ENCODE measurements at regions not wholly inside any gene's neighbourhood (a gene's known extent, or its start where the extent isn't known, plus 50 kb on each side); places are given as distances from the start of the nearest gene placed in this dataset.

DNA sequence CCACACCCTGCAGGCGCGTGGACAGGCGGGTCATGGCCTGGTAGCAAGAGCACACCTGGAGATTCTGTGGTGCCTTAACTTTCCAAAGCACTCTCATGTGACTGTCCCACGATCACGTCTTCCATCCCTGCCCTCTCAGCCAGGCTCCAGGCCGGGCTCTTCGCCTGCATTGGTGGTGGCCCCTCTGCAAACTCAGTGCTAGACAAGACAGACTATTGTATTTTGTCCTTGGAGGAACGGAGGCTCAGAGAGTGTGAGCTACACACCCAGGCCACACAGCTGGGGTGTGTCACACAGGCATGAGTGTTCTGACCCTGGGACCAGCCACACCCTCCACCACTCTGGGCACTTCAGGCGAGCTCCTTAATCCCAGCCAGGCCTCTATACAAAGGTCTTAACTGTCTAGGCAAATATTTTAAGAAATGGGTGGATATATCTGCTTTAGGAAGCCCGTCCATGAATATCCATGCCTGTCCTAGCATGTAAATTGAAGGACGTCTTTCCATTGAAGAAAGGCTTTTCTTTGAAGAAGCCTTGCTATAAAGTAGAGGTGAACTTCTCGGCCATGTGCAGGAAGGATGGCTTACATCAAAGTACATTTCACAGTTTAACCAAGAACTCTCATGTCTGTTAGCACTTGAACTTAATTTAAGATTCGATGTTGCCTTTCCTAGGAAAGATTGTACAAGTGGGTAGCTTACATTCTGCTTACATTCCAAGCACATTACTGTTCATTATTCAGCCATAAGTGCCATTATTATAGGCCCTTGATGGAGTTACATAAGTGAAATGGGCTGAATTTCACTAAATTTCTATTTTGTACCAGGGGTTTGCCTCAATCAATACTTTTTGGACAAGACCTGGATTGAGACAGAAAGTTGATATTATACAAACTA is 263.9 kb downstream of the DLL1 start:
- Histone ChIP-seq H3K27me3 (ENCODE audit: control insufficient read depth in 2 of 2, insufficient read depth in 2 of 2, low read length in 2 of 2) (no peaks in the 10 kb centered on the region), H3K9me3 (ENCODE audit: control insufficient read depth in 2 of 3, low read length in 3 of 3) (no peaks in the 10 kb centered on the region), H3K4me3 (ENCODE audit: low read length) (no peak overlapping the region), H3K36me3 (ENCODE audit: control insufficient read depth in 2 of 3, insufficient read depth in 3 of 3, low read length in 3 of 3) (no peaks in the 10 kb centered on the region), H3K4me1 (ENCODE audit: control insufficient read depth in 2 of 2, insufficient read depth in 2 of 2, low read length in 2 of 2) (no peaks in the 10 kb centered on the region), H3K27ac (ENCODE audit: low read depth, low read length) (no peak overlapping the region)
- no peak overlapping the region for H3K4me3 Mint-ChIP-seq
- H3K36me3 Mint-ChIP-seq: no peaks in the 10 kb centered on the region
- ChIA-PET CTCF (no interaction called here), POLR2A (no interaction called here)
- DNase-seq (no peak), ATAC-seq (no peak)
- intact Hi-C loops (cut with micrococcal nuclease): no loop called here
- peaks cover 5 to 9% (median 6%) of the 10 kb centered on the region in 5 donors for H3K27me3 Mint-ChIP-seq
- H3K4me1 Mint-ChIP-seq: peaks cover 0 to 10% (median 0%) of the 10 kb centered on the region in 7 donors
- no peak overlapping the region for H3K27ac Mint-ChIP-seq
- H3K9me3 Mint-ChIP-seq: peaks cover 0 to 5% (median 0%) of the 10 kb centered on the region in 11 donors

DNA sequence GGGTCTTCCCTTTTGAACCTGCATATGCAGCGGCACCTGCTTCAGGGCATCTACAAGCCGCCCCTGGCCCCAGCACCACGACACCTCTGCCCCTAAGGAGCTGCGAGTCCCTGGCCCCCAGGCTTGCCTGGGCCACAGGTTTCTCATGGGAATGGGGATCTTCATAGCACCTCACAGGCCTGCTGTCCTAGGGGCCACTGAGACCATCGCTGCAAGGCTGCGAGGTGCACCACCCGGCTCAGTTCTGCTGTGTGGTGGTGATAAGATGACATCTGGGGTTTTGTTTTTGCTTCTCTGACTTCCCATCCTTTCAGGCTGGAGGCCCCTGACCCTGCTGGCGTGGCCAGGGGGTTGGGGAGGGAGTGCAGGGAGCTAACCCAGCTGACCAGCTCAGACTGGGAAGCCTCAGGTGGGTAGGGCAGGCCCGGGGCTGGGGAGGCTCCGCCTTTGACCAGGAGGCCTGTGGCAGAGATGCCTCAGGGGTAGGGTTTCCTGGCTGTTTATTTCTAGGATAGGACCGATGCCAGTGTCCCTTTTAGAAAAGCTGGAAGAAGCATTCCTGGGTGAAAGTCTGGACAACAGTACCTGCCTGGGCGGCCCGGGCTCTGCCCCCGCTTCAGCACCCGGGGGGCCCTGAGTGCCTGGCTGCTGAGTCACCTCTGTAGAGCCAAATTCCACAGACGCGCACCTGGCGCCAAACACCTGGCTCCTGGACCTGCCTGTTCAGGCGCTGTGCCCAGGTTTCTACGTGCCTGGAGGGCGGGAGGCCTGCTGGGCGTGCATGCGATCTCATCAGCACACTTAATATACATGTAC is 264.7 kb downstream of the DLL1 start:
- Histone ChIP-seq H3K4me1 (ENCODE audit: control insufficient read depth in 2 of 2, insufficient read depth in 2 of 2, low read length in 2 of 2) (no peaks in the 10 kb centered on the region), H3K9me3 (ENCODE audit: control insufficient read depth in 2 of 3, low read length in 3 of 3) (no peaks in the 10 kb centered on the region), H3K27ac (ENCODE audit: low read depth, low read length) (no peak overlapping the region), H3K36me3 (ENCODE audit: control insufficient read depth in 2 of 3, insufficient read depth in 3 of 3, low read length in 3 of 3) (no peaks in the 10 kb centered on the region), H3K4me3 (ENCODE audit: low read length) (no peak overlapping the region), H3K27me3 (ENCODE audit: control insufficient read depth in 2 of 2, insufficient read depth in 2 of 2, low read length in 2 of 2) (no peaks in the 10 kb centered on the region)
- ChIA-PET CTCF (no interaction called here), POLR2A (no interaction called here)
- peaks cover 0 to 5% (median 0%) of the 10 kb centered on the region in 11 donors for H3K9me3 Mint-ChIP-seq
- no peak for DNase-seq
- peaks cover 0 to 10% (median 0%) of the 10 kb centered on the region in 7 donors for H3K4me1 Mint-ChIP-seq
- intact Hi-C loops (cut with micrococcal nuclease): no loop called here
- no peak overlapping the region for H3K4me3 Mint-ChIP-seq
- ATAC-seq: no peak
- H3K36me3 Mint-ChIP-seq: no peaks in the 10 kb centered on the region
- H3K27ac Mint-ChIP-seq: no peak overlapping the region
- H3K27me3 Mint-ChIP-seq: peaks cover 9 to 13% (median 11%) of the 10 kb centered on the region in 5 donors

DNA sequence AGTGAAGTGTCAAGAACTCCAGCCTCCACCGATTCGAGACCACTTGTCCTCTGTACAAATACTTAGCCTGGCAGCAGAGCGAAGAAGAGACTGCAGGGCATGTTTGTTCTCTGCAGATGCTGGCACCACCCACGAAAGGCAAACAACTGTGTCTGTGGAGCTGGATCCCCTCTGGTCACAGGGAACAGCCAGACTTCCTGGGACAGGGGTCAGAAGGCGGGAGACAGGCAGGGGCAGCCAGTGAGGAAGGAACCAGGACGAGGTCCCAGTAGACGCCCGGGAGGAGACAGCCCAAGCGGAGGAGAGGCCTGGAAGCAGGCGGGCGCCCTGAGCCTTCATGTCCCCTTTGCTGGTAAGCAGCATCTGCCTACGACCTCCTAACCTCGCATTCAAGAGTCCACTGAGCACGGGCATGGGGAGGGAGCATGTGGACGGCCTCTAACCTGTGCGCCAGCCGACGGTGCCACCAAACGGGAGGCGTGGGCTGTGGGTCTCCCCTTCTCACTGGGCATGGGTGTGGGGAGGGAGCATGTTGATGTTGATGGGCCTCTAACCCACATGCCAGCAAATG is 265.5 kb downstream of the DLL1 start:
- no peak for DNase-seq
- H3K27me3 Mint-ChIP-seq: peaks cover 9 to 17% (median 11%) of the 10 kb centered on the region in 5 donors
- no peaks in the 10 kb centered on the region for H3K4me1 ChIP-seq (ENCODE audit: control insufficient read depth in 2 of 2, insufficient read depth in 2 of 2, low read length in 2 of 2)
- no peak overlapping the region for H3K4me3 ChIP-seq (ENCODE audit: low read length)
- H3K36me3 ChIP-seq (ENCODE audit: control insufficient read depth in 2 of 3, insufficient read depth in 3 of 3, low read length in 3 of 3): no peaks in the 10 kb centered on the region
- H3K27ac Mint-ChIP-seq: no peak overlapping the region
- no peak overlapping the region for H3K27ac ChIP-seq (ENCODE audit: low read depth, low read length)
- H3K27me3 ChIP-seq (ENCODE audit: control insufficient read depth in 2 of 2, insufficient read depth in 2 of 2, low read length in 2 of 2): no peaks in the 10 kb centered on the region
- ChIA-PET CTCF (no interaction called here), POLR2A (no interaction called here)
- H3K4me3 Mint-ChIP-seq: no peak overlapping the region
- H3K9me3 Mint-ChIP-seq: peaks cover 0 to 5% (median 0%) of the 10 kb centered on the region in 11 donors
- intact Hi-C loops (cut with micrococcal nuclease): no loop called here
- H3K9me3 ChIP-seq (ENCODE audit: control insufficient read depth in 2 of 3, low read length in 3 of 3): no peaks in the 10 kb centered on the region
- no peak for ATAC-seq
- H3K4me1 Mint-ChIP-seq: peaks cover 0 to 10% (median 0%) of the 10 kb centered on the region in 7 donors
- H3K36me3 Mint-ChIP-seq: no peaks in the 10 kb centered on the region

DNA sequence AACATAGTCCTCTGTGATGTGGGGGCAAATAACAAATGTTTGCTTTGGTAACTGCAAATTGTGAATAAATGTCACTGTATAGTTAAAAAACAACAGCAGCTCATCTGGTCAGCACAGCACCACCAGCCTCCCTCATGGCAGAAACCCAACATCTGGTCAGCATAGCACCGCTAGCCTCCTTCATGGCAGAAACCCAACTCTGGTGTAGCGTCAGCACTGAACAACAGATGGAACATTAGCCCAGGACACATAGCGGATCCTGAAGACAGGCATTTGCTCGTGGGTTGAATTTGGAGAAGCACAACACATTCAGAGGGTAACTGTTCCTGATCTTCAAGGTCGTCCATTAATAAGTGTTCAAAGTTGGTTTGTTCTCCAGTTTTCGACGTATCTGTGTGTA is 265.9 kb downstream of the DLL1 start:
- intact Hi-C loops (cut with micrococcal nuclease): no loop called here
- no peak for DNase-seq
- no peak overlapping the region for H3K4me3 ChIP-seq (ENCODE audit: low read length)
- peaks cover 0 to 10% (median 0%) of the 10 kb centered on the region in 7 donors for H3K4me1 Mint-ChIP-seq
- H3K27ac ChIP-seq (ENCODE audit: low read depth, low read length): no peak overlapping the region
- ChIA-PET CTCF (no interaction called here), POLR2A (no interaction called here)
- H3K4me1 ChIP-seq (ENCODE audit: control insufficient read depth in 2 of 2, insufficient read depth in 2 of 2, low read length in 2 of 2): no peaks in the 10 kb centered on the region
- H3K27me3 ChIP-seq (ENCODE audit: control insufficient read depth in 2 of 2, insufficient read depth in 2 of 2, low read length in 2 of 2): no peaks in the 10 kb centered on the region
- H3K36me3 Mint-ChIP-seq: no peaks in the 10 kb centered on the region
- H3K36me3 ChIP-seq (ENCODE audit: control insufficient read depth in 2 of 3, insufficient read depth in 3 of 3, low read length in 3 of 3): no peaks in the 10 kb centered on the region
- no peak overlapping the region for H3K27ac Mint-ChIP-seq
- H3K27me3 Mint-ChIP-seq: peaks cover 9 to 17% (median 11%) of the 10 kb centered on the region in 5 donors
- ATAC-seq: no peak
- H3K4me3 Mint-ChIP-seq: no peak overlapping the region
- H3K9me3 Mint-ChIP-seq: peaks cover 0 to 5% (median 0%) of the 10 kb centered on the region in 11 donors
- H3K9me3 ChIP-seq (ENCODE audit: control insufficient read depth in 2 of 3, low read length in 3 of 3): no peaks in the 10 kb centered on the region

DNA sequence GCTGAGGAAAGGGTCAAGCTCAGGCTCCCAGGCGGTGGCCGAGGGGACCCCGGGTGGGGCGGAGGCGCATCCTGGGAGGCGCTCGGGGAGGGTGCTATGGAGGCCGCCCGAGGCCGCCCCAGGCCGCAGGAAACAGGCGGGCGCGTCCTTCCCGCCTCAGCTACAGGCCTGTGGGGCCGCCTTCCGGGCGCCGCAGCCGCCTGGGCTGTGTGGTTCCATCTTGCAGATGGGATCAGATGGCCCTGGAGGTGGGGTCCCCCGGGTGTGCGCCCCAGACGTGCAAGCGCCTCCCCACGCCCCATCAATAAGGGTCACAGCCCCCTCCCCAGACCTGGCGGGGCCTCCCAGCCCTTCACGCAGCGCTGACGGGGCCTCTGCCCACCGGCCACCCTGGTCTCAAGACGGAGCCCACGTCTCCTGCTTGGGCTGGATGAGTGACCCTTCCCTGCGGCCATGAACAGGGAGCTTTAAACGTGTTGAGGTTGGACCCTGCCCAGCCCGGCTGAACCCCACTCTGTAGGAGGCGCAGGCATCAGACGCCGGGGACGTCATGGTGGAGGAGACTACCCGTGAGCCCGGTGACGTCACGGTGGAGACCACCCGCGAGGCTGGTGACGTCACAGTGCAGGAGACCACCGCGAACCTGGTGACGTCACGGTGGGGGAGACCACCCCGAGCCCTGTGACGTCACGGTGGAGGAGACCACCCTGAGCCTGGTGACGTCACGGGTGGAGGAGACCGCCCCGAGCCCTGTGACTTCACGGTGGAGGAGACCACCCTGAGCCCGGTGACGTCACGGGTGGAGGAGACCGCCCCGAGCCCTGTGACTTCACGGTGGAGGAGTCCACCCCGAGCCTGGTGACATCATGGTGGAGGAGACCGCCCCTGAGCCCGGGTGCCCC is 267.0 kb downstream of the DLL1 start:
- Mint-ChIP-seq H3K27me3 (peaks cover 9 to 21% (median 11%) of the 10 kb centered on the region in 5 donors), H3K4me3 (no peak overlapping the region), H3K36me3 (no peaks in the 10 kb centered on the region), H3K4me1 (peaks cover 0 to 10% (median 0%) of the 10 kb centered on the region in 7 donors), H3K9me3 (peaks cover 0 to 5% (median 0%) of the 10 kb centered on the region in 11 donors), H3K27ac (no peak overlapping the region)
- ChIA-PET POLR2A (no interaction called here), CTCF (no interaction called here)
- intact Hi-C loops (cut with micrococcal nuclease): no loop called here
- H3K4me3 ChIP-seq (ENCODE audit: low read length): no peak overlapping the region
- no peaks in the 10 kb centered on the region for H3K36me3 ChIP-seq (ENCODE audit: control insufficient read depth in 2 of 3, insufficient read depth in 3 of 3, low read length in 3 of 3)
- no peaks in the 10 kb centered on the region for H3K27me3 ChIP-seq (ENCODE audit: control insufficient read depth in 2 of 2, insufficient read depth in 2 of 2, low read length in 2 of 2)
- DNase-seq (peak in 1 of 9 donors; percentile 22), ATAC-seq (no peak)
- H3K9me3 ChIP-seq (ENCODE audit: control insufficient read depth in 2 of 3, low read length in 3 of 3): no peaks in the 10 kb centered on the region
- no peak overlapping the region for H3K27ac ChIP-seq (ENCODE audit: low read depth, low read length)
- H3K4me1 ChIP-seq (ENCODE audit: control insufficient read depth in 2 of 2, insufficient read depth in 2 of 2, low read length in 2 of 2): no peaks in the 10 kb centered on the region

Data from naive thymus-derived CD4-positive, alpha-beta T cell (primary cell).